HTR-8/SVneo (cell line): ENCODE measurements at regions not wholly inside any gene's neighbourhood (a gene's known extent, or its start where the extent isn't known, plus 50 kb on each side); places are given as distances from the start of the nearest gene placed in this dataset.
"Not testable (repeated sequence)": the region's sequence is repeated elsewhere in the genome, so short reads cannot be mapped to it uniquely, and the experiment has no call there.

Experiments used
- DNase-seq: peaks from one replicate; pipeline ENCODE4 v3.0.0; 2011; ENCODE audit warnings: low spot score, mixed read lengths; ENCODE audit not compliant: insufficient read length
- FAIRE-seq: peaks from 2 replicates; lab custom pipeline; 2011; peaks lifted over from hg19 to GRCh38; lab: Jason Lieb, UNC

DNA sequence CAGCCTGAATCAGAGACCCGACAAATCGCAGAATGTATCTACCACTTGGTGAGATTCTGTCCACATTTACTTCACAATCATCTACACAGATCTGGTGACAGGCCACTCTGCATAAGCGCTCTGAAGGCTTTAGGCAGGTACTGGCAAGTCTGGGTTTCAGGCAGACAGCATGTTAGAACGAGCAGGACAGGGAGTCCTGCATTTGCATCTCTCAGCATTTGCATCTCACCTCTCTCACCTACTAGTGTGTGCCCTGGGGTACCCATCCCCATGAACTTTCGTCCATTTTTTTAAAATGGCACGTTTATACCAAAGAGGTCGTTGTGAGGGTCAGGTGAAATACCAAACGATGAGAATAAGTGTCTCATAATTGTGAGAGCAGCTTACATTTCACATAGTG is 108.2 kb downstream of the SPATA31A1 start:
- not testable (repeated sequence) for FAIRE-seq, DNase-seq

DNA sequence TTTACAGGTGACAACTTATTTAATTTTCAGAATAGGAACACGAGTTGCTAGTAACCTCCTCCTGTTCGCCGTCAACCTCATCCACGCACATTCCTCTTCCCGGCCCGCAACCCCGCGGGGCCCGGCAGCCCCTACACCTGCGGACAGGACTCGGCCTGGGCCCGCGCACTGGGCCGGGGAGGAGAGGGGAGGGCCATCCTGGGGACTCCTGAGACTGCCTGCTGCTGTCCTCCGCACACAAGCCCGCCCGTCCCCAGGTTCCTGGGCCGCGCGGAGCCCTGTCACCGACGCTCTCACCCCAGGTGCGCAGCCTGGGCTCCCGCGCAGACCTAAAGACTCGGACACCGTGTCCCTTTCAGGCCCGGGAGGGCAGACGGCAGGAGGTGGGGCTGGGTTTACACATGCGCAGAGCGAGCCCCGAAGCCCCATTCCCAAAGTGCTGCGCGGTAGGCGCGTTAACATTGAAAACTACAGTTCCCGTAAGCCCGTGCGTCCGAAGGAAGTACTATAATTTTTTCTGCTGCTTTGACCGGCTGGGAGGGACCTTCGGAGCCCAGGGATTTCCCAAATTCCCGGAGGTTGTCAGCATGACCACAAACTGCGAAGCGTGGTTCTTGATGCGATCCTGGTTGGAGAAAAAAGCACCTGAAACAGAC is 108.8 kb downstream of the SPATA31A1 start:
- not testable (repeated sequence) for DNase-seq, FAIRE-seq

DNA sequence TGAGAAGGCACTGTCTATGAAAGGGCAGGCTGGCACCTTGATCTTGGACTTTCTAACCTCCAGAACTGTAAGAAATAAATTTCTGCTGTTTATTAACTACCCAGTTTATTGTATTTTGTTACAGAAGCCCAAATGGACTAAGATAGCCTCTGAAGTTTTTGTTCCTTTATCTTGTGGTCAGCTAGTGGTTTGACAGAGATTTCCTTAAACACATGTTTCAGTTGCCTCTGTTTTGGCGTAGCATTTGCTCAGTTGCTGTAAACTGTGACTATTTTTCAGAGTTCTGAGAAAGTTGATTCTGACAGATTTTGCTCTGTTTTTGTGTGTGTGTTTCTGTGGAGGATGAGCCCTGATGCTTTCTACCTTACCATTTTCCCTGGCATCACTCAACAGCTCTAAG is 119.0 kb downstream of the SPATA31A1 start:
- DNase-seq: not testable (repeated sequence)

DNA sequence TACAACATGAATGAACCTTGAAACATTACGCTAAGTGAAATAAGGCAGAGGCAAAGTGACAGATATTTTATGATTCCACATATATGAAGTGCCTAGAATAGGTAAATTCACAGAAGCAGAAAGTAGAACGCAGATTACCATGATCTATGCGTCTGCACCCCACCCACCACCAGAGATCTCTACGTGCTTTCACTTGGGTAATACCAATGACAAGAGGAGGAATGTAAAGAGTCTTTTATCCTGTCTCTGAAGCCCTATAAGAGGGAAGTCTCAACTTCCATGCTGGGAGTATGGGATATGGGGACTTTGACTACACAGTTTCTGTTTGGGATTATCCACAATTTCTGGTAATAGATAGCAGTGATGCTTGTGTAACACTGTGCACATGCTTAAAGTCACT is 127.6 kb downstream of the SPATA31A1 start:
- DNase-seq, FAIRE-seq: not testable (repeated sequence)

More for the DNA sequence above, 119.0 kb downstream of the SPATA31A1 start:
- FAIRE-seq: not testable (repeated sequence)

DNA sequence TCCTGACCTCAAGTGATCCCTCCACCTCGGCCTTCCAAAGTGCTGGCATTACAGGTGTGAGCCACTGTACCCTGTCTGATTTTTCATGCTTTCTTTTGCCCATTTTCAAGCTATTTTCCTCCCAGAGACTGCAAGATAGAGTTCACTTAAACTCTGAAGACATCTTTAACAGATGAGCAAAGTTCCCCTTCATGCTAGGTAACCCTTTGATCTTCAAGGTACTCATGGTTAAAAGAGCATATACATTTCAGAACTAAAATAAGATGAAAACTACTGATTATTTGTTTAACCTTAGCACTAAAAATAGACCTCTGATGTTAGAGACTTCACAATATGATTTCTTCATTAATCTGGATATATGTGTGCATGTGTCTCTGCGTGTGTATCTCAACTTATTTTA is 128.4 kb downstream of the SPATA31A1 start:
- not testable (repeated sequence) for FAIRE-seq, DNase-seq

DNA sequence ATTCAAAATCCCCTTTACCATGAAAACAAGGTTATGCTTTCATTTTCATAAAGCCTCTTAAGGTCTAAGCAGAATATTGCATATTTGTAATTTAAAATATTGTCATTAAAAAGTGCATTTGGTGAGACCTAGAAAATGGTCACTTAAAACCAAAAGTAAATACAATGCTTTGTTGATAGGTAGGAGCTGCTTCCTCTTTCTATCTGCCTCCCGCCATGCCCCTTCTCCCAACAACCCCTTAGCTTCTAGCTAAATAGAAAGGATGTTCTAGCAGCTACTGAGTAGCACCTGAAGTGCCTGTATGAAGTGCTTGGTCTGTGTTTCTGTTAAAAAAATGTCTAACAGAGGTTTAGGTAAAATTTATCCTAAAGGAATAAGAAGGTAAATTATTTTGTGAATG is 128.8 kb downstream of the SPATA31A1 start:
- DNase-seq: not testable (repeated sequence)

DNA sequence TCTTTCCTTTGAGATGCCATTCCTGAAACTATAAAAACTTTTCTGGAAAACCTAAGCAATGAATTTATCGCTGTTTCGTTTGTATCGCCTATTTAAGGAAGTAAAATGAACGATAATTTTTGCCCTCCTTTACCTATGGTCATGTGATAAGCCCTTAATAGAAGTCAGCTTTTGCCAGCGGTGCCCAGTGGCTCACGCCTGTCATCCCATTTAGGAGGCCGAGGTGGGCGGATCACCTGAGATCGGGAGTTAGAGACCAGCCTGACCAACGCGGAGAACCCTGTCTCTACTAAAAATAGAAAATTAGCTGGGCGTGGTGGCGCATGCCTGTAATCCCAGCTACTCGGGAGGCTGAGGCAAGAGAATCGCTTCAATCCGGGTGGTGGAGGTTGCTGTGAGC is 132.0 kb downstream of the SPATA31A1 start:
- FAIRE-seq, DNase-seq: not testable (repeated sequence)

More for the DNA sequence above, 128.8 kb downstream of the SPATA31A1 start:
- FAIRE-seq: not testable (repeated sequence)

DNA sequence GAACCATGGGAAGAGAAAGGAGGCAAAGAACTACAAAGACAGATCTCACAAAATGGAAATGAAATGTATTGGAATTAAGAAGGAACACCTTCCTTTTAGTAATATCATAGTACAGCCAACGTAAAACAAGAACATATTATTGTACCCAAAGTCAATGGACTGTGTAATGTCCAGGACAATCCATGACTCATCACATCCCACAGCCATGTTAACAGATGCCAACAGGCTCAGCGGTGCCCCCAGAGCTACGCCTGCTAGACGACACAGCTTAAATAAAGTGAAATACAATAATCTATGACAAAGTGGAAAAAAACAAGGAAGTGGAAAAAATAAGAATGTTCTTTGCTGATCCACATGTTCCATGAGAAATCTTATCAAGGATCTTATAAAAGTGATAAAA is 140.8 kb downstream of the SPATA31A1 start:
- DNase-seq, FAIRE-seq: not testable (repeated sequence)

DNA sequence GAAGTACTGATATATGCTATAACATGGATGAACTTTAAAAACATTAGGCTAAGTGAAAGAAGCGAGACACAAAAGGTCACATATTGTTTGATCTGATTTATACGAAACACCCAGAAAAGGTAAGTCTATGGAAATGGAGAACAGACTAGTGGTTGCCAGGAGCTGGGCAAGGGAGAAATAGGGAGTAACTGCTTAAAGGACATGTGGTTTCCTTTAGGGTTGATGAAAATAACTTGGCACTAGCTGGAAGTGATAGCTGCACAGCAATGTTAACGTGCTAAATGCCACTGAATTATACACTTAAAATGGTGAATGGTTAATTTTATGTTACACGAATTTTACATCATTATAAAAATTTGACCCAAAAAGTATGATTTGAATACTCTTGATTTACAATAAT is 147.7 kb downstream of the SPATA31A1 start:
- not testable (repeated sequence) for FAIRE-seq, DNase-seq

DNA sequence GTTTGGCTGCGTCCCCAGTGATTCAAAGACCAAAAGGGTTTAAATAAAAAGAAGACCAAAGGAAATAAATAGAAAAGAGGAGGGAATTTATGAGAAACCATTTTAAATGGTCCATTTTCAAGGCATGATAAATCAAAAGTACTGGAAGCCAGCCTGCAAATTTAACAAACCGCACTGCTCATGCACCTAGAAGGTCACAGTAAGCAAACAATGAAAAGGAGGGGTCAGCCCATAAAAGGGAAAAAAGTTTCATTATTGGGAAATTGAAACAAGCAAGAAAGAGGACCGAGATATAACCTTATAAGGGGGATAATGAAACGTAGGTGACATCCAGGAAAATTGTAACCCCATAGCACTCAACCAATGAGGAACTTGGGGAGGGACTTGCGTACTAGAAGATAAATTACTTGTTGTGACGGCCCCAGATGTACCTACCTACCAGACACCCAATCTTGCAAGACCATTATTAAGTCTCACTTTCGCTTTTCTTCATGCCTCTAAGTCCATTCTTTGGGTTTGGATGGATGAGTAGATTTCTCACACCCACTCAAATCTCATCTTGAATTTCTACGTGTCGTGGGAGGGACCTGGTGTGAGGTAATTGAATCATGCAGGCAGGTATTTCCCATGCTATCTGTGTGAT is 172.0 kb downstream of the SPATA31A1 start:
- FAIRE-seq, DNase-seq: not testable (repeated sequence)

DNA sequence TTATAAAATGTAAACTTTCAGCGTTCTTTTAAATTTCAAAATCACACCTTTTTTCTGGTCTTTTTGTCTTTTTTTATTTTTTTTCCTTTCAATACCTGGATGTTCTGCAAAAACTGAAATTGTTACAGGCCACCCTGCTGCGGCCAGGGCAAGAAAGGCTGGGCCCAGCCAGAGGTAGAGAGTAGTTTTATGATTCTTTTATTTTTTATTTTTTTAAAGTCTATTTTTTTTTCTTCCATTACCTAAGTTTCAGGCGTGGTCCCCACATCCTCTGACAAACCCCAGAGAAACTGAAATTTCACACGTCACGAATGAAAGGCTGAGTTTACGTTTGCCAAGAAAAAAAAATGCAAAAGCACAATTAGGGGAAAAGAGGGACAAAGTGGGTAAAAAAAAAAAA is 177.1 kb downstream of the SPATA31A1 start:
- FAIRE-seq, DNase-seq: not testable (repeated sequence)

DNA sequence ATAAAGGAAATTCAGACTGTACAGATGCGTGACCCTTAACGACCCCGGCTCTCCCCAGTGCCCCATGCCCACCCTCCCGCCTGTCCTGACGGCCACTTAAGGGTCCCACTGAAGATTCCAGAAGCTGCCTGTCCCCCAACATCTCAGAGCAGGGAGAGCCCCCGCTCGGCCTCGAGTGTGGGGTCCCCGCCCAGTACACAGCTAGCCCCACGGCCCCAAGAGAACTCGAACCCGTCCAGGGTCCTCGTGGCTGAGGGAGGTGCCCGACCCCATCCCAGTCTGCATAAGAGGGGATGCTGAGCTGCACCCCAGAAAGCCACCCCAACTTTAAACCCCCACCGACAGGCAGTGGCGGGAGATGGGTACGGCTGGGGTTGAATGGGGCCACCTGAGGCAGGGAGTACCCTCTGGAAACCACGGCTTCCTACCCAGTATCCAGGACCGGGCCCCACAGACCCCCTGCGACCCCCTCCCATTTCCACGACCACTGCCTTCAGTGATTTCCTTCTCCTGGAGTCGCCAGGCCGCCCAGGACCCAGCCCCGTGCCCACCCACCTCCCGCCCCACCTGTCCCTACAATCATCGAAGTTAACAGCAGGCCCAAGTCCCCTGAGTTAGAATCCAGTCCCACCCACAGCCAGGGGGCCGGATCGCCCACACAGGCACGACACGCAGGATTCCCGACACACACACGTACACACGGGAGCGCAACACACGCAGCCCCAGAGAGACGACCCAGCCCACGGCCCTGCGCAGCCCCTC is 177.7 kb downstream of the SPATA31A1 start:
- not testable (repeated sequence) for FAIRE-seq

DNA sequence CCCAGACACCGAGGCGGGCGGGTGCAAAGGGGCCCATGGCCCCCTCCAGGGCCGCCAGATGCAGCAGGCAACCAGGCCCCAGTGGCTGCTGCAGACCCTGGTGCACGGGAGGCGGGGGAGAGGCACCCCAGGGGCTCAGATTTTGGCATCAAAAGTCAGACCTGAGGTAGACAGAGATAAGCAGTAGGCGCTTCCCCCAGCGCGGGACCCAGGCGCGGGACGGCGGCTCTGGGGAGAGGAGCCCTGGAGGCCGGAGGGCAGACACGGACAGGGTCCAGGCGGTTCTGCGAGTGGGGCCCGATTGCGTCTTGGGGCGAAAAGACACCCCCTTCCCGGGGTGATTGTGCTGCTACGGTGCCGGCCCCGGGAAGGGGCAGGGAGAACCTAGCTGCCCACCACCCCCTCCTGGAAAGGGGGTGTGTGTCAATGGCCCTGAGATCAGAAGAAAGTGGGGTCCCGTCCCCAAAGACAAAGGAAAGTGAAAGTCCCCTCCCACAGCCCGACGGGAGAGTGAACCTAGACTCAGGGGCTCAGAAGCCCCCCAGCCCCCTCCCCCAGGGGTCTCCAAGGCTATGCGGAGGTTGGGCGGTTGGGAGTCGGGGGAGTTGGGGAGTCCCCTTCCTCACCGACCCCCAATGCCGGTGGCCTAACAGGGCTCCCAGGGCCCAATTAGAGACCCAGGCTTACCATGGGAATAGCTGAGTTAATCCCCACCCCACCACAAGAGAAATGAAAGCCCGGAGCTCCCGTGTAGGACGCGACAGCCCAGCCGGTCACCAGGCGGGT is 178.5 kb downstream of the SPATA31A1 start:
- DNase-seq, FAIRE-seq: not testable (repeated sequence)

More for the DNA sequence above, 177.7 kb downstream of the SPATA31A1 start:
- not testable (repeated sequence) for DNase-seq

DNA sequence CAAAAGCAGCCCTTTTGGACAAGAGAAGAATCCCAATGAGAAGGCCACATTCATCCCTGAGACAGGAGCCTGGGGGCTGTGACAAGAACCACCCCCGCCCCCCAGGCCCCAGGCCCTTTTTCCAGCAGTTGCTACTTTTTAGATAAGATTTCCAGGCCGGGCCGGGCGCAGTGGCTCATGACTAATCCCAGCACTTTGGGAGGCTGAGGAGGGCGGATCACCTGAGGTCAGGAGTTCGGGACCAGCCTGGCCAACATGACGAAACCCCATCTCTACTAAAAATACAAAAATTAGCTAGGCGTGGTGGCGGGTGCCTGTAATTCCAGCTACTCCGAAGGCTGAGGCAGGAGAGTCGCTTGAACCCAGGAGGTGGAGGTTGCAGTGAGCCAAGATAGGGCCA is 179.4 kb downstream of the SPATA31A1 start:
- not testable (repeated sequence) for DNase-seq, FAIRE-seq

DNA sequence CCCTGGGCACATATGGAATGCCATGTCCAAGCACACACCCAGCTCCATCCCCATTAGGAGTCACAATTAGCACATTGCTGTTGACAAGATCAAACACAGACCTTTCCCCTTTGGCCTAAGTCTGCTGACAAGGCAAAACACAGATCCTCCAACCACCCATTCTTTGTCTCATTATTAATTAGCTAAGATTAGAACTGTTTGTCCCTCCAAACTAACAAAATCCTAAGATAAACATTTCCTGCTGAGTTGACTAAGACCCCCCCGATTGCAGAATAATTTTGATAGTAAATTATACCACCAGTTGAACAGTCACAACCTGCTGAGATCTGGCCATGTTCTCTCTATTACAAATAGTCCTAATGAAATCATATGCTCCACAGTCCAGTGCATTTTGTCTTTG is 186.7 kb downstream of the SPATA31A1 start:
- FAIRE-seq: not testable (repeated sequence)

DNA sequence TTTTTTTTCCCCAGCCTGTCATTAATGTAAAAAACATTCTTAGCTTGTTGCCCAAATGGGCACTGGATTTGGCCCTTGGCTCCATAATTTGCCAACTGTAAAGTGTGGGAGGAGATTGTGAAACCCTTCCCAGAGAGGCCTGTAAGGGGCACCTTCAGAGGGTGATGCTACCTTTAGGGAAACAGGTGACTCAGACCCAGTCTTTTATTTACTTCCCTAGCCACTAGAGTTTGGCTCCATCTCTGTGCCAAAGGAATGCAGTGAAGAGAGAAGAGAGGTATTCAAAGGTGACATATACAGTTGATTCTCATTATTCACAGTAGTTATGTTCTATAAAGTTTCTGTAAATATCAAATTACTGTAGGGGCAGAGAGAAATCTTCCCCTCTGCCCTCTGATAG is 189.6 kb downstream of the SPATA31A1 start:
- not testable (repeated sequence) for FAIRE-seq, DNase-seq

More for the DNA sequence above, 186.7 kb downstream of the SPATA31A1 start:
- DNase-seq: not testable (repeated sequence)

DNA sequence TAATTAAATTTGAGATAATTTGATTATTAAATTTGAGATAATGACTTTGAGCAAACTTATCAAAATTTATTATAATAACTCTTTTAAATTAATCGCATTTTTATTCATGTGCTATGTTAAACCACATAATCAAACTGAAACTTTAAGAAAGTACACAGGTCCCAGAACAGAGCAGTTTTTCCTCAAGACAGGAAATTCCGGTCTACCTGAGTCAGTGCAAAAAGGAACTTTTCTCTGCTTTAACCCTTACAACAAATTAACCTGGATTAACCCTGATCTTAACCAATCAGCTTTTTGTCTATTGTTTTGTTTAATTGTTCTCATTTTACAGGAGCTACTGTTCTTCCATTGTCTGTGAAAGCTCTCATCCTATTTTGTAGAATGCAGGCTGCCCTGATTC is 195.1 kb downstream of the SPATA31A1 start:
- DNase-seq, FAIRE-seq: not testable (repeated sequence)

DNA sequence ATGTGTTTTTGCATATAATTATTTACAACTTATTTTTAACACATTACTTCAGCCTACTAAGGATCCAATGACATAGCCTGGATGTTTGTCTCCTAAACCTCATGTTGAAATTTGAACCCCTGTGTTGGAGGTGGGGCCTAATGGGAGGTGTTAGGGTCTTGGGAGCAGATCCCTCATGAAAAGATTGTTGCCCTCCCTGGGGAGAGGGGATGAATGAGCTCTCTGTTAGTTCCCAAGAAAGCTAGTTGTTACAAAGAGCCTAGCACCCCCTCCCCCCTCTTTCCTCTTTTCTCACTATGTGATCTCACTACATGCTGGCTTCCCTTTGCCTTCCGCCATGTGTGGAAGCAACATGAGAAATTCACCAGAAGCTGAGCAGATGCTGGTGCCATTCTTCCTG is 196.1 kb downstream of the SPATA31A1 start:
- DNase-seq, FAIRE-seq: not testable (repeated sequence)

DNA sequence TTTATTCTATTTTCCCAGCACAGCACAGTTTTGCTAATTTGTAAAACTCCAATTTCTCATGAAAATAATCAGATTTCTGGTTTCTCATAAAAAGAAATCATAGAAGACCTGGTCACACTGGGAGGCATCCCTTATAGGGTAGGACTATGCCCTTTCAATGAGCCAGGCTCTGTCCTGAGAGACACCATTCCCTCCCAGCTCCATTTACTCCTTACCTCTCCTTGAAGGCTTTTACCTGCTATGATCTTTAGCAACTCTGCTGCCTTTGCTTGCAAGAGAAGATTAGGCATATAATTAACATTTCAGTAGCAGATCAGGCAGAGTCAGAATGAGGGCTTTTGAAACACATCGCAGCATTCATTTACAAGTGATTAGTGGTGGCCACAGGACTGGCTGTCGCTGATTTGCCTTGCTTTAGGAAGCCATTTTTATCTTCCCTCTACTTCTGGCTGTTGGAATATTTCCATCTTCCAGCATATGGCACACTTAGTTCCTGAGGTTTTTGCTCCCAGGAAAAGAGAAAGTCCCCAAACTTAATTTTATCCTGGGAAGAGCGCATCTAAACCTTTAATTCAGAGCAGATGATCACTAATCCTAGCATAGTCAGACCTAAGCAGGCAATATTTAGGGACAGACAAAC is 196.9 kb downstream of the SPATA31A1 start:
- not testable (repeated sequence) for FAIRE-seq, DNase-seq
